H1 (cell line): ENCODE measurements at regions not wholly inside any gene's neighbourhood (a gene's known extent, or its start where the extent isn't known, plus 50 kb on each side); places are given as distances from the start of the nearest gene placed in this dataset.

Experiments
- POU5F1 ChIP-seq: IDR thresholded peaks from 2 replicates; pipeline ENCODE4 v1.6.1; 2011; ENCODE audit warnings: low read depth, mild to moderate bottlenecking, low read length, moderate library complexity

GRCh38 chr4:151484396-151485102, 75.6 kb downstream of the FHIP1A start (continued):
- TF ChIP-seq POU5F1, result peak; percentile 77; the same call in 1 of the 2 replicates
- TF ChIP-seq, all 59 proteins: peak for 16
